Endothelial cell of umbilical vein (primary cell): ENCODE measurements at regions not wholly inside any gene's neighbourhood (a gene's known extent, or its start where the extent isn't known, plus 50 kb on each side); places are given as distances from the start of the nearest gene placed in this dataset.

Source experiments
- BruUV-seq: library from RNA; stranded (reverse); fragments of 400-500 nt; replicated peaks from 2 replicates; lab custom pipeline; 2021; lab: Mats Ljungman, UMichigan
- CTCF ChIA-PET: fragments of 300-600, 350-600 bp; sonication (Branson Sonifier 250); formaldehyde crosslinking; loops from one replicate; lab custom pipeline; 2021; ENCODE audit warnings: antibody characterized with exemption, inconsistent platforms; lab: Charles Lee
- POLR2A ChIA-PET: fragments of 300-600, 350-600 bp; sonication (Branson Sonifier 250); formaldehyde crosslinking; loops from one replicate; lab custom pipeline; 2021; ENCODE audit warnings: antibody characterized with exemption, inconsistent platforms; lab: Charles Lee
- DNase-seq: peaks from one replicate; pipeline ENCODE4 v3.0.0-alpha.2; 2011; ENCODE audit warnings: low read depth, low spot score
- FAIRE-seq: peaks from 2 replicates; lab custom pipeline; 2011; peaks lifted over from hg19 to GRCh38; lab: Jason Lieb, UNC
- H2AFZ ChIP-seq: 2 replicates; pipeline ENCODE4 v1.6.0; 2012; ENCODE audit warnings: low read depth, low read length, control low read depth, inconsistent platforms
- H3K27ac ChIP-seq: 2 replicates; pipeline ENCODE4 v1.5.1; 2011; ENCODE audit warnings: low read depth, mild to moderate bottlenecking, control low read depth, low read length, moderate library complexity; ENCODE audit not compliant: insufficient read depth
- H3K27me3 ChIP-seq, 2 experiments: 2 replicates each; pipeline versions ENCODE4 v1.6.0 to v1.6.1; 2011; ENCODE audit warnings: low read length in 2 of 2, mixed read lengths in 1 of 2; ENCODE audit not compliant: control insufficient read depth in 2 of 2, insufficient read depth in 2 of 2
- H3K36me3 ChIP-seq, 2 experiments: 2 replicates in 1 of 2; 3 replicates in 1 of 2; pipeline ENCODE4 v1.5.1; 2011; ENCODE audit warnings: low read length in 2 of 2, mild to moderate bottlenecking in 1 of 2, moderate library complexity in 1 of 2; ENCODE audit not compliant: control insufficient read depth in 2 of 2, insufficient read depth in 2 of 2; ENCODE audit errors: extremely low read depth in 1 of 2
- H3K4me1 ChIP-seq: 3 replicates; pipeline ENCODE4 v1.5.1; 2011; ENCODE audit warnings: mild to moderate bottlenecking, low read length; ENCODE audit not compliant: control insufficient read depth, insufficient read depth; ENCODE audit errors: extremely low read depth
- H3K4me2 ChIP-seq: 2 replicates; pipeline ENCODE4 v1.6.1; 2011; ENCODE audit warnings: low read length, control low read depth, mixed read lengths; ENCODE audit not compliant: insufficient read depth
- H3K4me3 ChIP-seq, 3 experiments: fragments of 200-600 bp in 1 of 3; sonication (generic), shearing (Covaris generic) in 1 of 3; replicated peaks in 1 of 3; 2 replicates each; pipeline ENCODE4 v1.5.1; 2011 to 2016; ENCODE audit warnings: control low read depth in 3 of 3, low read length in 3 of 3, mild to moderate bottlenecking in 2 of 3, inconsistent platforms in 1 of 3, low read depth in 1 of 3, moderate library complexity in 1 of 3; ENCODE audit not compliant: insufficient read depth in 1 of 3
- H3K79me2 ChIP-seq: 2 replicates; pipeline ENCODE4 v1.6.0; 2012; ENCODE audit warnings: low read length, inconsistent platforms; ENCODE audit not compliant: control insufficient read depth, insufficient read depth
- H3K9ac ChIP-seq: replicated peaks from 2 replicates; pipeline ENCODE3; 2011; ENCODE audit warnings: low read length, control low read depth; ENCODE audit not compliant: insufficient read depth; ENCODE audit errors: extremely low read depth
- H3K9me1 ChIP-seq: replicated peaks from 3 replicates; pipeline ENCODE4 v1.6.0; 2011; ENCODE audit warnings: mild to moderate bottlenecking, low read length; ENCODE audit not compliant: control insufficient read depth, insufficient read depth; ENCODE audit errors: extremely low read depth
- H3K9me3 ChIP-seq: replicated peaks from 2 replicates; pipeline ENCODE4 v1.5.1; 2012; ENCODE audit warnings: low read length, inconsistent platforms; ENCODE audit not compliant: control insufficient read depth, insufficient read depth
- H4K20me1 ChIP-seq: replicated peaks from 2 replicates; pipeline ENCODE3; 2011; ENCODE audit warnings: mild to moderate bottlenecking, low read length; ENCODE audit not compliant: control insufficient read depth, insufficient read depth; ENCODE audit errors: extremely low read depth
- CTCF ChIP-seq, 2 donors: IDR thresholded peaks; 1 replicate in 1 of 2; 2 replicates in 1 of 2; pipeline ENCODE4 v1.5.1; 2011; ENCODE audit warnings: low read length in 2 of 2, mild to moderate bottlenecking in 2 of 2, moderate library complexity in 2 of 2, control low read depth in 1 of 2, inconsistent platforms in 1 of 2, low read depth in 1 of 2; ENCODE audit not compliant: insufficient read depth in 1 of 2; ENCODE audit errors: extremely low read depth in 1 of 2
- EZH2 ChIP-seq: IDR thresholded peaks from 2 replicates; pipeline ENCODE4 v1.6.1; 2012; ENCODE audit warnings: borderline replicate concordance, low read depth, mild to moderate bottlenecking, moderate library complexity, low read length, inconsistent platforms; ENCODE audit not compliant: severe bottlenecking
- FOS ChIP-seq: IDR thresholded peaks from 2 replicates; pipeline ENCODE4 v1.6.1; 2011; ENCODE audit warnings: mild to moderate bottlenecking, low read length, moderate library complexity, borderline replicate concordance; ENCODE audit not compliant: insufficient read depth
- GATA2 ChIP-seq: IDR thresholded peaks from 2 replicates; pipeline ENCODE4 v1.7.0; 2011; ENCODE audit warnings: low read depth, mild to moderate bottlenecking, moderate library complexity, mixed read lengths, low read length; ENCODE audit not compliant: insufficient read length, insufficient read depth
- JUN ChIP-seq: IDR thresholded peaks from 2 replicates; pipeline ENCODE4 v1.6.1; 2011; ENCODE audit warnings: borderline replicate concordance, low read depth; ENCODE audit not compliant: insufficient read length, insufficient read depth
- MAX ChIP-seq: IDR thresholded peaks from 2 replicates; pipeline ENCODE4 v1.6.1; 2011; ENCODE audit not compliant: insufficient read depth, insufficient read length
- MYC ChIP-seq: IDR thresholded peaks from one replicate; pipeline ENCODE4 v1.6.1; 2011; ENCODE audit warnings: mild to moderate bottlenecking, low read depth, low read length
- POLR2A ChIP-seq: IDR thresholded peaks from 2 replicates; pipeline ENCODE4 v1.6.1; 2012; ENCODE audit warnings: low read depth, mild to moderate bottlenecking, control low read depth, low read length
- POLR2AphosphoS5 ChIP-seq: IDR thresholded peaks from 2 replicates; pipeline ENCODE4 v1.6.1; 2012; ENCODE audit warnings: low read depth, mild to moderate bottlenecking, control low read depth, low read length, moderate library complexity; ENCODE audit not compliant: insufficient read depth
- dilution Hi-C: fragments of 300-500 bp; cut with MboI; formaldehyde crosslinking; loops from one replicate; pipeline ENCODE4 v1.15.0; 2019; ENCODE audit warnings: low sequenced_read_pairs; ENCODE audit not compliant: extremely low pct_ligation_motif_present
- intact Hi-C: fragments of 100-400 bp; cut with micrococcal nuclease; formaldehyde crosslinking; loops from one replicate; pipeline ENCODE4 v1.10.0; 2022

- Histone ChIP-seq H3K36me3 (no peaks in the 10 kb centered on the region), H3K27me3 (no peaks in the 10 kb centered on the region), H3K9me3 (peaks cover 3% of the 10 kb centered on the region), H3K4me3 (no peak overlapping the region), H3K27ac (no peak overlapping the region), H3K9me1 (no peaks in the 10 kb centered on the region), H3K79me2 (no peaks in the 10 kb centered on the region), H3K9ac (no peak overlapping the region), H3K4me1 (no peaks in the 10 kb centered on the region), H3K4me2 (no peak overlapping the region), H2AFZ (no peak overlapping the region), H4K20me1 (no peaks in the 10 kb centered on the region)
- dilution Hi-C loops (no loop called here), intact Hi-C loops (no loop called here)
- POLR2A ChIA-PET, result no interaction called here
- TF ChIP-seq MYC (no peak), MAX (no peak), CTCF (IDR thresholded peaks at IDR 0.05; ENCODE audit: extremely low read depth in 1 of 2, insufficient read depth in 1 of 2, low read depth in 1 of 2, low read length in 2 of 2) (no peak), POLR2A (no peak), JUN (no peak), EZH2 (no peak), POLR2AphosphoS5 (no peak), FOS (no peak), GATA2 (no peak)
- CTCF ChIA-PET, result no interaction called here
- no peak for DNase-seq
- no peak for FAIRE-seq
- BruUV-seq, result no TSS peak
These were observed 288.2 kb upstream of the ST6GAL2 start for GRCh38 chr2:107174171-107174570.
